Uterus (tissue), 3 donors: ENCODE measurements at regions not wholly inside any gene's neighbourhood (a gene's known extent, or its start where the extent isn't known, plus 50 kb on each side); places are given as distances from the start of the nearest gene placed in this dataset.
"Not testable (repeated sequence)": the region's sequence is repeated elsewhere in the genome, so short reads cannot be mapped to it uniquely, and the experiment has no call there.

Source experiments
- DNase-seq, 2 donors: peaks; one replicate each; pipeline ENCODE4 v3.0.0-alpha.2; 2019 to 2020
- H3K27ac ChIP-seq, 2 donors: fragments of 200-600 bp; sonication (generic); 1 replicate in 1 of 2; 2 replicates in 1 of 2; pipeline ENCODE4 v1.5.1; 2016 to 2018
- H3K27me3 ChIP-seq, 2 donors: fragments of 200-600 bp; sonication (generic); one replicate each; pipeline ENCODE4 v1.5.1; 2018 to 2019; ENCODE audit warnings: control low read depth in 1 of 2
- H3K36me3 ChIP-seq, 2 donors: fragments of 200-600 bp; sonication (generic); one replicate each; pipeline ENCODE4 v1.5.1; 2019; ENCODE audit warnings: control low read depth in 1 of 2
- H3K4me1 ChIP-seq, 2 donors: fragments of 200-600 bp; sonication (generic); one replicate each; pipeline ENCODE4 v1.5.1; 2018 to 2019; ENCODE audit warnings: control low read depth in 1 of 2
- H3K4me3 ChIP-seq, 2 donors: fragments of 200-600 bp; sonication (generic); 1 replicate in 1 of 2; 2 replicates in 1 of 2; pipeline ENCODE4 v1.5.1; 2018 to 2019; ENCODE audit warnings: mild to moderate bottlenecking in 1 of 2
- H3K9me3 ChIP-seq, 2 donors: fragments of 200-600 bp; sonication (generic); one replicate each; pipeline ENCODE4 v1.5.1; 2019; ENCODE audit warnings: control low read depth in 1 of 2
- CTCF ChIP-seq, 4 experiments: fragments of 200-600 bp in 2 of 4; fragments of 450-650 bp in 2 of 4; sonication (generic) in 2 of 4; IDR thresholded peaks; one replicate each; pipeline ENCODE4 v1.5.1; 2016 to 2019; ENCODE audit warnings: antibody characterized with exemption in 4 of 4, mild to moderate bottlenecking in 2 of 4, moderate library complexity in 1 of 4
- POLR2A ChIP-seq, 2 donors: fragments of 450-650 bp; IDR thresholded peaks; one replicate each; pipeline ENCODE4 v1.6.1; 2016; ENCODE audit warnings: antibody characterized with exemption in 2 of 2, mild to moderate bottlenecking in 1 of 2, moderate library complexity in 1 of 2
- intact Hi-C: fragments of 100-400 bp; cut with DNase I; formaldehyde crosslinking; loops from one replicate; pipeline ENCODE4 v1.15.1; 2023; ENCODE audit warnings: low total_unique reads
- donor health status: DM: yes; HTN: yes; CAD: no.

GRCh38 chr10:65219444-65219843, 1698.2 kb downstream of the REEP3 start:
- no peak for TF ChIP-seq POLR2A (IDR thresholded peaks at IDR 0.05)
- no peak for TF ChIP-seq CTCF (IDR thresholded peaks at IDR 0.05)
- Histone ChIP-seq H3K36me3 (no peaks in the 10 kb centered on the region), H3K27ac (no peak overlapping the region), H3K4me1 (no peaks in the 10 kb centered on the region), H3K4me3 (no peak overlapping the region), H3K9me3 (no peaks in the 10 kb centered on the region), H3K27me3 (no peaks in the 10 kb centered on the region)
- intact Hi-C loops: no loop called here
- no peak for DNase-seq

GRCh38 chr10:65231148-65231547, 1694.7 kb upstream of the LRRTM3 start:
- Histone ChIP-seq H3K9me3 (no peaks in the 10 kb centered on the region), H3K4me3 (no peak overlapping the region), H3K27ac (no peak overlapping the region), H3K4me1 (no peaks in the 10 kb centered on the region), H3K36me3 (no peaks in the 10 kb centered on the region), H3K27me3 (peaks cover 0 to 6% of the 10 kb centered on the region in 2 donors)
- no peak for DNase-seq
- no peak for TF ChIP-seq CTCF (IDR thresholded peaks at IDR 0.05)
- TF ChIP-seq POLR2A (IDR thresholded peaks at IDR 0.05): no peak
- intact Hi-C loops: no loop called here

- Histone ChIP-seq H3K36me3 (no peaks in the 10 kb centered on the region), H3K9me3 (no peaks in the 10 kb centered on the region), H3K27me3 (no peaks in the 10 kb centered on the region), H3K4me3 (no peak overlapping the region), H3K27ac (no peak overlapping the region), H3K4me1 (no peaks in the 10 kb centered on the region)
- no peak for DNase-seq
- intact Hi-C loops: no loop called here
- TF ChIP-seq POLR2A (IDR thresholded peaks at IDR 0.05) (no peak), CTCF (IDR thresholded peaks at IDR 0.05) (no peak)
Observed at GRCh38 chr10:65234261-65234660, 1691.6 kb upstream of the LRRTM3 start.

- Histone ChIP-seq H3K4me1 (no peaks in the 10 kb centered on the region), H3K36me3 (no peaks in the 10 kb centered on the region), H3K9me3 (no peaks in the 10 kb centered on the region), H3K4me3 (no peak overlapping the region), H3K27ac (no peak overlapping the region), H3K27me3 (no peaks in the 10 kb centered on the region)
- intact Hi-C loops: no loop called here
- DNase-seq: no peak
- TF ChIP-seq POLR2A (IDR thresholded peaks at IDR 0.05) (no peak), CTCF (IDR thresholded peaks at IDR 0.05) (no peak)
Observed at GRCh38 chr10:65235266-65235665, 1690.6 kb upstream of the LRRTM3 start.

GRCh38 chr10:65235846-65236245, 1690.0 kb upstream of the LRRTM3 start:
- Histone ChIP-seq H3K27me3 (no peaks in the 10 kb centered on the region), H3K4me3 (no peak overlapping the region), H3K36me3 (no peaks in the 10 kb centered on the region), H3K4me1 (no peaks in the 10 kb centered on the region), H3K9me3 (no peaks in the 10 kb centered on the region), H3K27ac (no peak overlapping the region)
- no peak for DNase-seq
- no peak for TF ChIP-seq POLR2A (IDR thresholded peaks at IDR 0.05)
- intact Hi-C loops: no loop called here

GRCh38 chr10:65265451-65265954, 1660.3 kb upstream of the LRRTM3 start:
- intact Hi-C loops: no loop called here
- no peaks in the 10 kb centered on the region for H3K36me3 ChIP-seq
- no peak for DNase-seq

GRCh38 chr10:65269551-65269950, 1656.3 kb upstream of the LRRTM3 start:
- intact Hi-C loops: not testable (repeated sequence)

More at GRCh38 chr10:65265451-65265954, 1660.3 kb upstream of the LRRTM3 start:
- no peaks in the 10 kb centered on the region for H3K9me3 ChIP-seq
- H3K4me1 ChIP-seq: no peaks in the 10 kb centered on the region
- TF ChIP-seq CTCF (IDR thresholded peaks at IDR 0.05) (no peak), POLR2A (IDR thresholded peaks at IDR 0.05) (no peak)
- no peak overlapping the region for H3K27ac ChIP-seq
- no peak overlapping the region for H3K4me3 ChIP-seq
- H3K27me3 ChIP-seq: no peaks in the 10 kb centered on the region

More at GRCh38 chr10:65269551-65269950, 1656.3 kb upstream of the LRRTM3 start:
- H3K4me3 ChIP-seq, DNase-seq, H3K4me1 ChIP-seq, H3K9me3 ChIP-seq, H3K36me3 ChIP-seq, H3K27ac ChIP-seq, H3K27me3 ChIP-seq: not testable (repeated sequence)
